ENCODE measurements at regions not wholly inside any gene's neighbourhood (a gene's known extent, or its start where the extent isn't known, plus 50 kb on each side); places are given as distances from the start of the nearest gene placed in this dataset.

- Histone ChIP-seq H3K4me1 (ENCODE audit: control extremely low read depth in 1 of 4, control insufficient read depth in 4 of 4, insufficient read depth in 4 of 4, low read length in 3 of 4) (no peaks in the 10 kb centered on the region), H3K27ac (ENCODE audit: insufficient read depth in 1 of 2, low read depth in 1 of 2, low read length in 2 of 2, poor library complexity in 1 of 2, severe bottlenecking in 2 of 2) (no peak overlapping the region), H3K9me3 (ENCODE audit: control extremely low read depth in 1 of 5, control insufficient read depth in 4 of 5, insufficient read depth in 2 of 5, low read depth in 1 of 5, low read length in 4 of 5) (no peaks in the 10 kb centered on the region), H3K27me3 (replicated peaks in 2 of 5; ENCODE audit: control insufficient read depth in 4 of 5, insufficient read depth in 5 of 5, low read length in 4 of 5) (no peaks in the 10 kb centered on the region), H3K4me3 (ENCODE audit: control insufficient read depth in 1 of 7, extremely low read depth in 1 of 7, insufficient read depth in 4 of 7, low read depth in 2 of 7, low read length in 6 of 7) (no peak overlapping the region), H3K36me3 (ENCODE audit: control insufficient read depth in 4 of 4, insufficient read depth in 4 of 4, low read length in 3 of 4) (no peaks in the 10 kb centered on the region)
- CTCF ChIA-PET, result no interaction called here
- POLR2A ChIA-PET, result no interaction called here
- DNase-seq, result no peak
- WGBS (ENCODE audit: insufficient coverage), result 87% methylated on average over 3 of the region's 3 CpGs
These were observed 120.8 kb downstream of the MAFB start for GRCh38 chr20:40568200-40568599.

- DNase-seq, result no peak
- H3K36me3 ChIP-seq (ENCODE audit: control insufficient read depth in 4 of 4, insufficient read depth in 4 of 4, low read length in 3 of 4), result no peaks in the 10 kb centered on the region
- no peak overlapping the region for H3K4me3 ChIP-seq (ENCODE audit: control insufficient read depth in 1 of 7, extremely low read depth in 1 of 7, insufficient read depth in 4 of 7, low read depth in 2 of 7, low read length in 6 of 7)
- H3K27me3 ChIP-seq (replicated peaks in 2 of 5; ENCODE audit: control insufficient read depth in 4 of 5, insufficient read depth in 5 of 5, low read length in 4 of 5), result no peaks in the 10 kb centered on the region
- H3K9me3 ChIP-seq (ENCODE audit: control extremely low read depth in 1 of 5, control insufficient read depth in 4 of 5, insufficient read depth in 2 of 5, low read depth in 1 of 5, low read length in 4 of 5), result no peaks in the 10 kb centered on the region
- no peak overlapping the region for H3K27ac ChIP-seq (ENCODE audit: insufficient read depth in 1 of 2, low read depth in 1 of 2, low read length in 2 of 2, poor library complexity in 1 of 2, severe bottlenecking in 2 of 2)
- no CpG with 5 or more reads among the region's 1 CpG for WGBS (ENCODE audit: insufficient coverage)
- H3K4me1 ChIP-seq (ENCODE audit: control extremely low read depth in 1 of 4, control insufficient read depth in 4 of 4, insufficient read depth in 4 of 4, low read length in 3 of 4), result no peaks in the 10 kb centered on the region
- POLR2A ChIA-PET, result no interaction called here
- CTCF ChIA-PET, result no interaction called here
These were observed 123.4 kb downstream of the MAFB start for GRCh38 chr20:40565682-40566040.

- DNase-seq, result no peak
- no peak overlapping the region for H3K27ac ChIP-seq (ENCODE audit: insufficient read depth in 1 of 2, low read depth in 1 of 2, low read length in 2 of 2, poor library complexity in 1 of 2, severe bottlenecking in 2 of 2)
- no peaks in the 10 kb centered on the region for H3K27me3 ChIP-seq (replicated peaks in 2 of 5; ENCODE audit: control insufficient read depth in 4 of 5, insufficient read depth in 5 of 5, low read length in 4 of 5)
- no peaks in the 10 kb centered on the region for H3K36me3 ChIP-seq (ENCODE audit: control insufficient read depth in 4 of 4, insufficient read depth in 4 of 4, low read length in 3 of 4)
- H3K9me3 ChIP-seq (ENCODE audit: control extremely low read depth in 1 of 5, control insufficient read depth in 4 of 5, insufficient read depth in 2 of 5, low read depth in 1 of 5, low read length in 4 of 5), result no peaks in the 10 kb centered on the region
- no peaks in the 10 kb centered on the region for H3K4me1 ChIP-seq (ENCODE audit: control extremely low read depth in 1 of 4, control insufficient read depth in 4 of 4, insufficient read depth in 4 of 4, low read length in 3 of 4)
- ChIA-PET CTCF (no interaction called here), POLR2A (no interaction called here)
- no peak overlapping the region for H3K4me3 ChIP-seq (ENCODE audit: control insufficient read depth in 1 of 7, extremely low read depth in 1 of 7, insufficient read depth in 4 of 7, low read depth in 2 of 7, low read length in 6 of 7)
- WGBS (ENCODE audit: insufficient coverage), result 98% methylated on average over 5 of the region's 6 CpGs
These were observed 123.9 kb downstream of the MAFB start for GRCh38 chr20:40565001-40565681.

- H3K27ac ChIP-seq (ENCODE audit: insufficient read depth in 1 of 2, low read depth in 1 of 2, low read length in 2 of 2, poor library complexity in 1 of 2, severe bottlenecking in 2 of 2), result no peak overlapping the region
- peak in 2 of 3 donors; percentile 3 to 7 for DNase-seq
These were observed 125.6 kb downstream of the MAFB start for GRCh38 chr20:40563296-40563950.

GRCh38 chr20:40562031-40562430 is 127.0 kb downstream of the MAFB start:
- Histone ChIP-seq H3K9me3 (ENCODE audit: control extremely low read depth in 1 of 5, control insufficient read depth in 4 of 5, insufficient read depth in 2 of 5, low read depth in 1 of 5, low read length in 4 of 5) (no peaks in the 10 kb centered on the region), H3K4me3 (ENCODE audit: control insufficient read depth in 1 of 7, extremely low read depth in 1 of 7, insufficient read depth in 4 of 7, low read depth in 2 of 7, low read length in 6 of 7) (no peak overlapping the region), H3K36me3 (ENCODE audit: control insufficient read depth in 4 of 4, insufficient read depth in 4 of 4, low read length in 3 of 4) (no peaks in the 10 kb centered on the region), H3K27me3 (replicated peaks in 2 of 5; ENCODE audit: control insufficient read depth in 4 of 5, insufficient read depth in 5 of 5, low read length in 4 of 5) (peaks cover 0 to 3% (median 0%) of the 10 kb centered on the region in 5 experiments), H3K4me1 (ENCODE audit: control extremely low read depth in 1 of 4, control insufficient read depth in 4 of 4, insufficient read depth in 4 of 4, low read length in 3 of 4) (no peaks in the 10 kb centered on the region), H3K27ac (ENCODE audit: insufficient read depth in 1 of 2, low read depth in 1 of 2, low read length in 2 of 2, poor library complexity in 1 of 2, severe bottlenecking in 2 of 2) (no peak overlapping the region)
- DNase-seq, result no peak
- POLR2A ChIA-PET, result no interaction called here
- WGBS (ENCODE audit: insufficient coverage), result 62% methylated on average over 2 of the region's 2 CpGs
- CTCF ChIA-PET, result no interaction called here

More at GRCh38 chr20:40563296-40563950, 125.6 kb downstream of the MAFB start:
- ChIA-PET POLR2A (no interaction called here), CTCF (no interaction called here)
- H3K27me3 ChIP-seq (replicated peaks in 2 of 5; ENCODE audit: control insufficient read depth in 4 of 5, insufficient read depth in 5 of 5, low read length in 4 of 5), result peaks cover 0 to 3% (median 0%) of the 10 kb centered on the region in 5 experiments
- no peaks in the 10 kb centered on the region for H3K36me3 ChIP-seq (ENCODE audit: control insufficient read depth in 4 of 4, insufficient read depth in 4 of 4, low read length in 3 of 4)
- no peaks in the 10 kb centered on the region for H3K9me3 ChIP-seq (ENCODE audit: control extremely low read depth in 1 of 5, control insufficient read depth in 4 of 5, insufficient read depth in 2 of 5, low read depth in 1 of 5, low read length in 4 of 5)
- 89% methylated on average over 4 of the region's 8 CpGs for WGBS (ENCODE audit: insufficient coverage)
- H3K4me1 ChIP-seq (ENCODE audit: control extremely low read depth in 1 of 4, control insufficient read depth in 4 of 4, insufficient read depth in 4 of 4, low read length in 3 of 4), result no peaks in the 10 kb centered on the region
- no peak overlapping the region for H3K4me3 ChIP-seq (ENCODE audit: control insufficient read depth in 1 of 7, extremely low read depth in 1 of 7, insufficient read depth in 4 of 7, low read depth in 2 of 7, low read length in 6 of 7)

- peaks cover 0 to 3% (median 0%) of the 10 kb centered on the region in 5 experiments for H3K27me3 ChIP-seq (replicated peaks in 2 of 5; ENCODE audit: control insufficient read depth in 4 of 5, insufficient read depth in 5 of 5, low read length in 4 of 5)
- no peaks in the 10 kb centered on the region for H3K9me3 ChIP-seq (ENCODE audit: control extremely low read depth in 1 of 5, control insufficient read depth in 4 of 5, insufficient read depth in 2 of 5, low read depth in 1 of 5, low read length in 4 of 5)
- ChIA-PET POLR2A (no interaction called here), CTCF (no interaction called here)
- WGBS (ENCODE audit: insufficient coverage), result 93% methylated on average over 3 of the region's 3 CpGs
- no peak overlapping the region for H3K27ac ChIP-seq (ENCODE audit: insufficient read depth in 1 of 2, low read depth in 1 of 2, low read length in 2 of 2, poor library complexity in 1 of 2, severe bottlenecking in 2 of 2)
- no peak overlapping the region for H3K4me3 ChIP-seq (ENCODE audit: control insufficient read depth in 1 of 7, extremely low read depth in 1 of 7, insufficient read depth in 4 of 7, low read depth in 2 of 7, low read length in 6 of 7)
- no peak for DNase-seq
- H3K4me1 ChIP-seq (ENCODE audit: control extremely low read depth in 1 of 4, control insufficient read depth in 4 of 4, insufficient read depth in 4 of 4, low read length in 3 of 4), result no peaks in the 10 kb centered on the region
- H3K36me3 ChIP-seq (ENCODE audit: control insufficient read depth in 4 of 4, insufficient read depth in 4 of 4, low read length in 3 of 4), result no peaks in the 10 kb centered on the region
These were observed 127.8 kb downstream of the MAFB start for GRCh38 chr20:40561187-40561586.

- ChIA-PET CTCF (no interaction called here), POLR2A (no interaction called here)
- peaks cover 0 to 3% (median 0%) of the 10 kb centered on the region in 5 experiments for H3K27me3 ChIP-seq (replicated peaks in 2 of 5; ENCODE audit: control insufficient read depth in 4 of 5, insufficient read depth in 5 of 5, low read length in 4 of 5)
- H3K4me1 ChIP-seq (ENCODE audit: control extremely low read depth in 1 of 4, control insufficient read depth in 4 of 4, insufficient read depth in 4 of 4, low read length in 3 of 4), result no peaks in the 10 kb centered on the region
- H3K27ac ChIP-seq (ENCODE audit: insufficient read depth in 1 of 2, low read depth in 1 of 2, low read length in 2 of 2, poor library complexity in 1 of 2, severe bottlenecking in 2 of 2), result no peak overlapping the region
- no peak overlapping the region for H3K4me3 ChIP-seq (ENCODE audit: control insufficient read depth in 1 of 7, extremely low read depth in 1 of 7, insufficient read depth in 4 of 7, low read depth in 2 of 7, low read length in 6 of 7)
- no peaks in the 10 kb centered on the region for H3K36me3 ChIP-seq (ENCODE audit: control insufficient read depth in 4 of 4, insufficient read depth in 4 of 4, low read length in 3 of 4)
- no peaks in the 10 kb centered on the region for H3K9me3 ChIP-seq (ENCODE audit: control extremely low read depth in 1 of 5, control insufficient read depth in 4 of 5, insufficient read depth in 2 of 5, low read depth in 1 of 5, low read length in 4 of 5)
- DNase-seq, result no peak
These were observed 130.8 kb downstream of the MAFB start for GRCh38 chr20:40558212-40558611.

Data from common myeloid progenitor, CD34-positive (primary cell).